GM19324 (cell line): ENCODE measurements at regions not wholly inside any gene's neighbourhood (a gene's known extent, or its start where the extent isn't known, plus 50 kb on each side); places are given as distances from the start of the nearest gene placed in this dataset.
"Not testable (repeated sequence)": the region's sequence is repeated elsewhere in the genome, so short reads cannot be mapped to it uniquely, and the experiment has no call there.

Experiments used
- ATAC-seq: cut with Tn5 transposase; IDR thresholded peaks from one replicate; pipeline ENCODE4 v1.9.1; 2021; ENCODE audit warnings: mild to moderate bottlenecking, moderate library complexity; ENCODE audit not compliant: unreplicated experiment, low FRiP score

DNA sequence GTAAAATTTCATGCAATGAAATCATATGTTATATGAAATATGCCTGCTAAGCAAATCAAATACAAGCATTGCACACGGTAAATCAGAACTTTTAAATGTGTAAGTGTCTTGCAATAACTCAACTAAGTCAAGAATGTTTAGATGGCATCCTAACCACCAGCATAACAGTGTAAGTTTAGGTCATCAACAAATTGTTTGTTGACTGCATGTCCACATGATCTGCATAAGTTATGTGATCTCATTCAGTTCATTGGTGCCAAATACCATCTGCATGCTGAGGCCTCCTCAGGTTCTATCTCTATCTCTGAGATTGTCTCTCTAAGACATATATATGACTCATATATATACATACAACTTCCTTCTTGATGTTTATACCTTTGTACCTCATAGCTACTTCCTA, 159.6 kb upstream of the STK32A start:
- ATAC-seq: no peak

- no peak for ATAC-seq
Measured at GRCh38 chr5:147080391-147080790, 154.4 kb upstream of the STK32A start.

DNA sequence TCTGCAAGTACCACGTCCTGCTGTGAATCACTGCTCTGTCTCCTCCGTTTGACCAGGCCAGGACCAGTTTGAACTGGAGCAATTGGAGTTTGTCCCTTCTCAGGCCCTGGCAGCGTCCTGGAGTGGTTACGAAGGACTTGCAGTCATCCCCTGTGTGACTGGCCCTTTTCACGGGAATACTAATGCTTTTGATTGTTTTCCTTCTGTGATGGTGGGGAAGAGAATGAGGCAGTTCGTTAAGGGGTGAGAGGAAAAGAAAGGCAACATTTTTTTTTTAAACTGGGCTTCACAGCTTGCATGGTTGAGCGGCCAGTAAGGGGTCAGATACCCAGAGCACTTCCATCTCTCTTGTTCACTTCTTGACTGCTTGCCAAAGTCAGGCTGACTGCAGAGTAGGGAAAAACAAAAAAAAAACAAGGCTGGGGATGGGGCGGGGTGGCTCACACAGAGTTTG, 153.5 kb upstream of the STK32A start:
- no peak for ATAC-seq

DNA sequence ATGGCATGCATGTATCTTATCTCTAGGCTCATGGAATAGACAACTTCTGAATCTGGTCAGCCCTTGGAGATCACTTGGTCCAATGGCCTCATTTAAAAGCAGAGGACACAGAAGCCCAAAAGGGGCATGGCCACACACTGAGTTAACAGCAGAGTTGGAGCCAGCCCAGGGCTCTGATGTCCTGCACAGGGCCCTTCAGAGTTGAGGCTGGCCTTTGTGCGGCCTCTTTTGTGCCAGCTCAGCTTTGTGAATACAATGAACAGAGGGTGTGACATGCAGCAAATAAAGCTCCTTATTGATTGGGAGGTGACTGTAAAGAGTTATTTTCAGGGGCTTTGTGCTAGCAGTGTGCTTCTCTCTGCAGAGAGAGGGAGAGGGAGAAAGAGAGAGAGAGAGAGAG, 150.1 kb upstream of the STK32A start:
- ATAC-seq: no peak

DNA sequence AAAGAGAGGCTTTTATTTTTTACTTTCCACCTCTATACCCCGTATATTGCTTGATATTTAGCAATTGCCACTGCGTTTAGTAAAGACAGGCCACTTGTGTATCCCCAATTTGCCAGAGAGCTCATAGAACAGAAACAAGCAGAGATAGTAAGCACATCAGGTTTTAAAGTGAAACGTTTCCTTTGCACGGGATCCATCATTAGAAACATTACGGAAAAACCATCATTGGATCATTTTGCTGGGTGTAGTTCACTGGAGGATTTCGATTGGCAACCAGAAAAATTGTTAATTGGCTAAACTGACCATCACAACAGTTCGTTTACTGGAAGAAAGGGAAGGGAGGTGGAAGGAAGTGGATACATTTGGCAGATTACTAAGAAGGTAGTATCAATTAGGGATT, 149.4 kb upstream of the STK32A start:
- ATAC-seq: no peak

DNA sequence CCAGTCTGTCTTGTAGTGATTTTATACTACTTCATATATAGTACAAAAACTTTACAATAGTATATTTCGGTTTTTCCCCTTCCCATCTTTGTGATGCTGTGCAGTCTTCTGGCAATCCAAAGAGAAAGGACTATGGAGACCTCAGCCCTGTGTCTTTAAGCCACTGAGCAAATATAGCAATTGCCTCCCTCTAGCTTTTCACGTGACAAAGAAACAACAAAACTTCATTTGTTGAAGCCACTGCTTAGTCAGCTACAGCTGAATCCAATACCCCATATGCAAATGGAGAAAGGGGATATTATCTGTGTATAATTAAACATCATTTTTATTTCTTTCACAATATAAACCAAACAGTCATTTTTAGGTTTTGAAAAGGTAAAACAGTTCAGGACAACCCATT, 142.8 kb upstream of the STK32A start:
- ATAC-seq: no peak

DNA sequence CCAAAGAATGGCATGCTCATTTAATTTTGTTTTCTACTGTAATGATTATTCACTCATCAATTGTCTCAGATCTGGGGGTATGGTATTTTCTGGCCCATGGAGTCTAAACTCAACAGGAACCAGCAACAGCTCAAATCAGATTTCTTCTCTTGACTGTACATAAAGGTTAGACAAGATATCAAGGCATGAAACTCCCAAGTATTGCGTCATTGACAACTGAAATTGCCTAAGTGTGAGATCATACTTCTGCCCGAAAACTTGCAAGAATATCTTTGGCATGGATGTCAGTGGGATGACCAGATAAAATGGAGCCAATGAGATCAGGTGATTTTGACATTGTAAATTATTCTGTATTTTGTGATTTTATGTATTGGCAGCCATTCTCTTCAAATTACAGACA, 141.7 kb upstream of the STK32A start:
- ATAC-seq: no peak

DNA sequence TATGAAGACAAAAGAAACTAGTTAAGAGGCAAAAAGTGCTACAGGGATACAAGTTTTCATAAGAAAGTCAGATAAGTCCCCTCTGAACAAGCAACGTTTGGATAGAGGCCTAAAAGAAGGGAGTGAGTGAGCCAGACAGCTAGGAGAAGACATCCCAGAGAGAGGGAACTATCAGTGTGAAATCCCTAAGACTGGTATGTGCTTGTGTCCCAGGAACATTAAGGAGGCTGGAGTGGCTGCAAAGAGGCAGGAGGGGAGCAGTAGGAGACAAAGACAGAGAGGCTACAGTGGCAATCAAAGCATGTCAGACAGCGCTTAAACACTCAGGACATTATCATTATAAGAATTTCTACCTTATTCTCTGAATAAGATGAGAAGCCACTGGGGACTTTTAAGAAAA, 139.1 kb upstream of the STK32A start:
- ATAC-seq: no peak

GRCh38 chr5:147098233-147098790, 136.5 kb upstream of the STK32A start:
- ATAC-seq: no peak

- no peak for ATAC-seq
Measured at GRCh38 chr5:147101659-147102369, 133.0 kb upstream of the STK32A start.

GRCh38 chr5:147112899-147113298, 121.9 kb upstream of the STK32A start:
- ATAC-seq: no peak

DNA sequence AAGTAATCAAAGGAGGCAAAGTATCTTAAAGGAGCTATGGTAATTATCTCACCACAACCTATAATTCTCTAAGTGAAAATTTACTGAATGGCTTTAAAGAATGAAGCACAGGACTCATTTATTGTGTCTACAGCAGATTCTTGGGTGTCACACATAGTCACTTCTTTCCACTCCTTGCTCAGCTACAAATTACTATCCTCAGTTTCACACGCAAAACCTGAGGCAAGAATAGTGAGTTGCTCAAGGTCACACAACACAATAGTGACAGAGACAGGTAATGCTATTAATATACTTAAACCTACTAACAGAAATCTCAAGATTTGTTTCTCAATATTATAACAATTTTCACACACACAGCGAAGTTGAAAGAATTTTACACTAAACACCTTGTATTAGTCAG, 120.9 kb upstream of the STK32A start:
- no peak for ATAC-seq

- not testable (repeated sequence) for ATAC-seq
Measured at GRCh38 chr5:147139759-147140158, 95.1 kb upstream of the STK32A start.

GRCh38 chr5:147140558-147140957, 94.3 kb upstream of the STK32A start:
- no peak for ATAC-seq

GRCh38 chr5:147141580-147141979, 93.2 kb upstream of the STK32A start:
- not testable (repeated sequence) for ATAC-seq

DNA sequence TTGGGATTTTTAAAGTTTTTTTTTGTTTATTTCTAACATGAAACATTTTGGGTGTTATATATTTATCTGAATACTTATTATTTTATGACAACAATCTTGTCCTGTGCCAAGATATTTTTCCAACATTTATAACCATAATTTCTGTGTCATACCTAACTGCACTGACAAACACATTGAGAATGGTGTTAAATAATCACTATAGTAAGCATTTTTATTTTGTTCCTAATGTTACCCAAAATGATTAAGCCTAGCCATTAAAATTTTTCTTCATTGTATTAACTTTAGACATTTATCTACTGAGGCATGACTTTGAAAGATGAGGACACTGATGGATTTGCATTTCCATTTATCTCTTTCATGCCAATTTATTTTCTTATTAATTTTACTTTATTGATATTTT, 91.6 kb upstream of the STK32A start:
- ATAC-seq: no peak

DNA sequence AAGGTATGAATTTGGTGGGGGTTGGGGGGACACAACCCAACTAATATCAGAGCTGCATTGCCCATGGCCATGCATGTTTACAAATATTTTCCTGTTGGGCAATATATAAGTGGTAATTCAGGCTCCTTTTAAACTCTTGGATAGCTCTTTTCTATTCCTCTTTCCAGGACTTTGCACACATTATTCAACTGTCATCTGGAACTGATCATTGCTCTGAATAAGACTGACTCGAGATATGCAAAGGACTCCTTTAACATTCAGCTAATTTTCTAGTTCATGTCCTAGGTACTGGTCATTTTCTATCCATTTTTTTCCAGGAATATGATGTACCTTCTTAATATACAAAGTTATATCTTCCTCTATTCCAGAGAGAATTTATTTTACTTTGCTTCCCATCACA, 89.5 kb upstream of the STK32A start:
- no peak for ATAC-seq

DNA sequence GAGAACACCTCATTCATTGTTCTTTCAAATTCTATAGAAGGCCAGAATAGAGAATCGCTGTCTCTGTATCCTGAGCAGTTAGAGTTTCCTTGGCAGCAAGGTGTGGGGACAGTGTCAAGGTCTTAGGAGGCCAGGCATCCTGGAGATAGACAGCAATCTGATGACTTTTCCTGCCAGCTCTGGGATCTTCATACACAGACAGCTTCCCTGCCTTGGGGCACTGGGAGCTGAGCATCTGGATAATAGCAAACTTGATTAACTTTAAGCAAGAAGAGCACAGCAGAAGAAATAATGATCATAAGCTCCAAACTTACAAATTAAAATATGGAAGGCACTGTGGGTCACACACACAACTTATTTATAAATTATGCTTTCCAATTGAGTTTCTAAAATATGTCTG, 86.1 kb upstream of the STK32A start:
- ATAC-seq: no peak

DNA sequence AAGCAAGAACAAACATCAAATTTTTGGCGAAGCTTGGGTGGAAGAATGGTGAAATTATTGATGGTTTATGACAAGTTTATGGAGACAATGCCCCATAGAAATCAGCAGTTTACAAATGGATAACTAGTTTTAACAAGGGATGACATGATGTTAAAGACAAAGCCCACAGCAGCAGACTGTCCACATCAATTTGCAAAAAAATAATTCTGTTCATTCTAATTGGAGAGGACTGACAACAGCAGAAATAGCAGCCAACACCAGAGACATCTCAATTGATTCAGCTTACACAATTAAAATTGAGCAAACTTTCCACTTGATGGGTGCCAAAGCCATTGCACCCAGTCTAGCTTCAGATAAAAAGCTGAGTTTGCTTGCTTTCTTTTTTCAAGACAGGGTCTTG, 82.7 kb upstream of the STK32A start:
- no peak for ATAC-seq

DNA sequence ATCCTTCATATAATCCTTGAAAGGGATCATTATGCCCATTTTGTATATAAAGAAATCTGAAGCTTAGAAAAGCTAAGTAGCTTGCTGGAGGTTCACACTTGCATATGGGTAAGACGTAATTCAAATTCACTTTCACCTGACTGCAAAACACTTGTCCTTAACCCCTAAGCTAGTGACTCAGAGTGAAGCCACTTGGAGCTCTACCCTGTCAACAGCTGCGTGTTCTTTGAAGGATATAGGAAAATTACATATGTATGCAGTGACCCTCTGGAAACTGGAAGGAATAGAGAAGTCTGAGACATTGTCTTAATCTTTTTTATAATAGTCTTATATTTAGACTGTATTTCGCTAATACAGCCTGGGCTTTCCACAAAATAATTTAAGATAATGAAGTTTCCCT, 80.0 kb upstream of the STK32A start:
- no peak for ATAC-seq

DNA sequence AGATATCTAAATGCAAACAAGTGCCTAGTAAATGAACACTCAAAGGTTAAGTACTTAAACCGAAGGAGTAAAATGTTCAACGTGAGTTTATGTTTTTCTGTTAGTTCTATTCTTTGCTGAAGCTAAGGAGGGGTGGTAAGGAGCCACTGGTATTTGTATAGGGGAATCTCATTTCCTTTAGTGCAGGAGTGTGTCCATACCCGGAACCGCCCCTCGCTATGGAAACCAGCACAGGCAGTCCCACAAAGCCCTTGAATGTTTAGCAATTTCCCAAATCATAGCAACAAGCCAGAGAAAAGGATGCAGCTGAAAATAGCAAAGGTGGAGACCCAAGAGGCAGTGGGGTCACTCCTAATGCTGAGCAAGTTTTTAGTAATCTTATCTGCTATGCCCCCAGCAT, 78.8 kb upstream of the STK32A start:
- ATAC-seq: no peak

GRCh38 chr5:147160902-147161700, 73.7 kb upstream of the STK32A start:
- no peak for ATAC-seq
